Hepatocyte (in vitro differentiated cells): ENCODE measurements at regions not wholly inside any gene's neighbourhood (a gene's known extent, or its start where the extent isn't known, plus 50 kb on each side); places are given as distances from the start of the nearest gene placed in this dataset.

ENCODE experiments used
- DNase-seq: peaks from one replicate; pipeline ENCODE4 v3.0.0-alpha.2; 2016; ENCODE audit warnings: low spot score
- H2AFZ ChIP-seq: fragments of 200-600 bp; sonication (generic); 2 replicates; pipeline ENCODE4 v1.6.0; 2016; ENCODE audit warnings: antibody characterized with exemption, mild to moderate bottlenecking
- H3K27ac ChIP-seq: fragments of 200-600 bp; sonication (generic); 2 replicates; pipeline ENCODE4 v1.5.1; 2016; ENCODE audit warnings: mild to moderate bottlenecking
- H3K27me3 ChIP-seq: fragments of 200-600 bp; sonication (generic); 2 replicates; pipeline ENCODE4 v1.6.1; 2016
- H3K36me3 ChIP-seq: fragments of 200-600 bp; sonication (generic); replicated peaks from 2 replicates; pipeline ENCODE4 v1.5.1; 2016; ENCODE audit warnings: low read depth; ENCODE audit not compliant: insufficient read depth
- H3K4me1 ChIP-seq: fragments of 200-600 bp; sonication (generic); 2 replicates; pipeline ENCODE4 v1.5.1; 2016; ENCODE audit warnings: mild to moderate bottlenecking, moderate library complexity; ENCODE audit not compliant: insufficient read depth
- H3K4me2 ChIP-seq: fragments of 200-600 bp; sonication (generic); 2 replicates; pipeline ENCODE4 v1.6.0; 2016
- H3K4me3 ChIP-seq: fragments of 200-600 bp; sonication (generic); 2 replicates; pipeline ENCODE4 v1.5.1; 2016; ENCODE audit warnings: mild to moderate bottlenecking
- H3K79me2 ChIP-seq: fragments of 200-600 bp; sonication (generic); 2 replicates; pipeline ENCODE4 v1.6.0; 2017; ENCODE audit warnings: mild to moderate bottlenecking
- H3K9me2 ChIP-seq: fragments of 200-600 bp; sonication (generic); replicated peaks from 2 replicates; pipeline ENCODE4 v1.6.0; 2017; ENCODE audit warnings: mild to moderate bottlenecking; ENCODE audit not compliant: insufficient read depth
- H3K9me3 ChIP-seq: fragments of 200-600 bp; sonication (generic); 2 replicates; pipeline ENCODE4 v1.5.1; 2016; ENCODE audit warnings: low read depth, mild to moderate bottlenecking
- H4K20me1 ChIP-seq: fragments of 200-600 bp; sonication (generic); 2 replicates; pipeline ENCODE4 v1.6.0; 2016; ENCODE audit warnings: mild to moderate bottlenecking; ENCODE audit not compliant: insufficient read depth, poor library complexity, severe bottlenecking
- EZH2 ChIP-seq: fragments of 200-600 bp; sonication (generic); IDR thresholded peaks from 2 replicates; pipeline ENCODE4 v1.6.1; 2016; ENCODE audit warnings: antibody characterized with exemption, mild to moderate bottlenecking, borderline replicate concordance
- EZH2phosphoT487 ChIP-seq: fragments of 200-600 bp; sonication (generic); IDR thresholded peaks from one replicate; pipeline ENCODE4 v1.6.1; 2018; ENCODE audit warnings: antibody characterized with exemption, mild to moderate bottlenecking, low read depth, moderate library complexity; ENCODE audit not compliant: unreplicated experiment, severe bottlenecking
- WGBS: methylation state at CpG from one replicate; pipeline ENCODE4 v1.1.6; 2016; ENCODE audit warnings: low lambda C conversion rate; ENCODE audit errors: missing lambda C conversion rate; 5-methylcytosine and 5-hydroxymethylcytosine counted together
- TF ChIP-seq, protein P1 (sequence below): fragments of 200-600 bp; sonication (generic); IDR thresholded peaks from 2 replicates; pipeline ENCODE4 v1.5.1; 2016; ENCODE audit warnings: antibody characterized with exemption, mild to moderate bottlenecking; ENCODE audit not compliant: poor library complexity

GRCh38 chr9:26229324-26230054 lies 551.2 kb upstream of the TUSC1 start:
- no peaks in the 10 kb centered on the region for H3K4me1 ChIP-seq
- no peak overlapping the region for H3K4me3 ChIP-seq
- WGBS: 78% methylated on average over 6 of the region's 6 CpGs
- DNase-seq: no peak
- no peaks in the 10 kb centered on the region for H3K79me2 ChIP-seq
- no peak overlapping the region for H3K27ac ChIP-seq
- H3K4me2 ChIP-seq: no peak overlapping the region
- H2AFZ ChIP-seq: no peak overlapping the region
- no peaks in the 10 kb centered on the region for H4K20me1 ChIP-seq
- peaks cover under 1% of the 10 kb centered on the region for H3K27me3 ChIP-seq
- no peak for TF ChIP-seq EZH2
- TF ChIP-seq, protein P1, sequence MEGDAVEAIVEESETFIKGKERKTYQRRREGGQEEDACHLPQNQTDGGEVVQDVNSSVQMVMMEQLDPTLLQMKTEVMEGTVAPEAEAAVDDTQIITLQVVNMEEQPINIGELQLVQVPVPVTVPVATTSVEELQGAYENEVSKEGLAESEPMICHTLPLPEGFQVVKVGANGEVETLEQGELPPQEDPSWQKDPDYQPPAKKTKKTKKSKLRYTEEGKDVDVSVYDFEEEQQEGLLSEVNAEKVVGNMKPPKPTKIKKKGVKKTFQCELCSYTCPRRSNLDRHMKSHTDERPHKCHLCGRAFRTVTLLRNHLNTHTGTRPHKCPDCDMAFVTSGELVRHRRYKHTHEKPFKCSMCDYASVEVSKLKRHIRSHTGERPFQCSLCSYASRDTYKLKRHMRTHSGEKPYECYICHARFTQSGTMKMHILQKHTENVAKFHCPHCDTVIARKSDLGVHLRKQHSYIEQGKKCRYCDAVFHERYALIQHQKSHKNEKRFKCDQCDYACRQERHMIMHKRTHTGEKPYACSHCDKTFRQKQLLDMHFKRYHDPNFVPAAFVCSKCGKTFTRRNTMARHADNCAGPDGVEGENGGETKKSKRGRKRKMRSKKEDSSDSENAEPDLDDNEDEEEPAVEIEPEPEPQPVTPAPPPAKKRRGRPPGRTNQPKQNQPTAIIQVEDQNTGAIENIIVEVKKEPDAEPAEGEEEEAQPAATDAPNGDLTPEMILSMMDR: no peak
- TF ChIP-seq EZH2phosphoT487: no peak
- H3K9me2 ChIP-seq: no peaks in the 10 kb centered on the region
- no peaks in the 10 kb centered on the region for H3K36me3 ChIP-seq
- no peaks in the 10 kb centered on the region for H3K9me3 ChIP-seq

GRCh38 chr9:26228273-26228672 lies 550.0 kb upstream of the TUSC1 start:
- no peak for DNase-seq
- Histone ChIP-seq H4K20me1 (no peaks in the 10 kb centered on the region), H3K9me2 (no peaks in the 10 kb centered on the region), H3K79me2 (no peaks in the 10 kb centered on the region), H3K36me3 (no peaks in the 10 kb centered on the region), H3K27me3 (peaks cover 4% of the 10 kb centered on the region), H3K9me3 (no peaks in the 10 kb centered on the region), H3K4me2 (no peak overlapping the region), H3K4me1 (no peaks in the 10 kb centered on the region), H3K27ac (no peak overlapping the region), H3K4me3 (no peak overlapping the region), H2AFZ (no peak overlapping the region)
- TF ChIP-seq EZH2 (no peak), EZH2phosphoT487 (no peak)
- TF ChIP-seq, protein P1: no peak
- WGBS: 64% methylated on average over 2 of the region's 2 CpGs

DNA sequence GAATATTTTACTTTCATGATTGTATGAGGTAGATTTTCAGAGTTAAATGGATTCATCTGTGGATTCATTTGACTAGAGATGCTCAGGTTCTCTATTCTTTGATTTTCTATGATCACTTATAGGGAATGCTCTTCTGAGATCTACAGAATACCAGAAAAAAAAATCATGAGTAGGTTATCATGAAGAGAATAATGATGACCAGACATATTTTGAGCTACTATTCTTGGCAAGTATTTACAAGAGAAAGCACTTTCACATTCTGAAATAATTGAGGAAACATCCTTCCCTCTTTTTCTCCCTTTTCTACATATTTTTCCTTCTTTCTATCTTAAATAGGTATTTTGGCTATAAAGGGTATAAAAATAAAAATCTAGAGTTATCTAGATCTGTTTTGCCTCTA lies 543.0 kb upstream of the TUSC1 start:
- H3K27me3 ChIP-seq: peaks cover 4% of the 10 kb centered on the region
- H3K9me2 ChIP-seq: no peaks in the 10 kb centered on the region
- H3K36me3 ChIP-seq: no peaks in the 10 kb centered on the region
- no peaks in the 10 kb centered on the region for H3K9me3 ChIP-seq
- no peak overlapping the region for H3K4me3 ChIP-seq
- no peaks in the 10 kb centered on the region for H4K20me1 ChIP-seq
- DNase-seq: no peak
- H3K79me2 ChIP-seq: no peaks in the 10 kb centered on the region
- H2AFZ ChIP-seq: no peak overlapping the region
- no peaks in the 10 kb centered on the region for H3K4me1 ChIP-seq
- TF ChIP-seq, protein P1: no peak
- TF ChIP-seq EZH2: no peak
- TF ChIP-seq EZH2phosphoT487: no peak
- no peak overlapping the region for H3K4me2 ChIP-seq
- no peak overlapping the region for H3K27ac ChIP-seq
